PC-3 (cell line): ENCODE measurements at regions not wholly inside any gene's neighbourhood (a gene's known extent, or its start where the extent isn't known, plus 50 kb on each side); places are given as distances from the start of the nearest gene placed in this dataset.

Source experiments
- EZH2 ChIP-seq: fragments of 300-600 bp; sonication (generic); IDR thresholded peaks from one replicate; pipeline ENCODE4 v1.6.1; 2017; ENCODE audit warnings: antibody characterized with exemption, mild to moderate bottlenecking, low read length; ENCODE audit not compliant: unreplicated experiment
- EZH2phosphoT487 ChIP-seq: fragments of 300-600 bp; sonication (generic); IDR thresholded peaks from 2 replicates; pipeline ENCODE4 v1.6.1; 2018; ENCODE audit warnings: mild to moderate bottlenecking, antibody characterized with exemption, low read length, borderline replicate concordance
- TF ChIP-seq, protein P1 (sequence below): fragments of 300-600 bp; sonication (generic); conservative IDR thresholded peaks from 2 replicates; pipeline ENCODE4 v1.5.1; 2017; ENCODE audit warnings: antibody characterized with exemption, low read depth, mild to moderate bottlenecking, low read length

DNA sequence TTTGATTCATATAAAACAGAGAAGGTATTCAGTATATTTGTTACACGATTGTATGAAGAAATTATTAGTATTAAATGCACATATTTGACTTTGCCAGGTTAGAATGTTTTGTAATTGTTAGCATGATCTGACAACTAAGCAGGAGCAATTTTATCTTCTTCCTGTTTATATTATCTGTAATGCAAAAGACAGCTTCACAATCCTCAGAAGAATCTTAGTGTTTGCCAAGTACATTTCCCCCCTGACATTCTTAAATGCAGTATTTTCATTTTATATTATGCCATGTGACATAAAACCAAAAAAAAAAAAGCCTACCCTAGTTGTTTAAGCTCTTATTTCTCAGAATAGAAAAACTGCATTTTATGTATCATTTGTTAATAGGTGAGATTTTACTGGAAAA lies 469.4 kb downstream of the FOXG1 start:
- TF ChIP-seq, protein P1, sequence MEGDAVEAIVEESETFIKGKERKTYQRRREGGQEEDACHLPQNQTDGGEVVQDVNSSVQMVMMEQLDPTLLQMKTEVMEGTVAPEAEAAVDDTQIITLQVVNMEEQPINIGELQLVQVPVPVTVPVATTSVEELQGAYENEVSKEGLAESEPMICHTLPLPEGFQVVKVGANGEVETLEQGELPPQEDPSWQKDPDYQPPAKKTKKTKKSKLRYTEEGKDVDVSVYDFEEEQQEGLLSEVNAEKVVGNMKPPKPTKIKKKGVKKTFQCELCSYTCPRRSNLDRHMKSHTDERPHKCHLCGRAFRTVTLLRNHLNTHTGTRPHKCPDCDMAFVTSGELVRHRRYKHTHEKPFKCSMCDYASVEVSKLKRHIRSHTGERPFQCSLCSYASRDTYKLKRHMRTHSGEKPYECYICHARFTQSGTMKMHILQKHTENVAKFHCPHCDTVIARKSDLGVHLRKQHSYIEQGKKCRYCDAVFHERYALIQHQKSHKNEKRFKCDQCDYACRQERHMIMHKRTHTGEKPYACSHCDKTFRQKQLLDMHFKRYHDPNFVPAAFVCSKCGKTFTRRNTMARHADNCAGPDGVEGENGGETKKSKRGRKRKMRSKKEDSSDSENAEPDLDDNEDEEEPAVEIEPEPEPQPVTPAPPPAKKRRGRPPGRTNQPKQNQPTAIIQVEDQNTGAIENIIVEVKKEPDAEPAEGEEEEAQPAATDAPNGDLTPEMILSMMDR = no peak
- no peak for TF ChIP-seq EZH2
- no peak for TF ChIP-seq EZH2phosphoT487
